Upper lobe of right lung (tissue), 1 donor: ENCODE measurements at regions not wholly inside any gene's neighbourhood (a gene's known extent, or its start where the extent isn't known, plus 50 kb on each side); places are given as distances from the start of the nearest gene placed in this dataset.
A peak's percentile ranks its signal among the peaks of the same experiment; 100 is the strongest.

Experiments
- ATAC-seq: fragments of 200-7000 bp; cut with Tn5 transposase; one replicate; pipeline ENCODE4 v1.9.1; 2020; ENCODE audit warnings: mild to moderate bottlenecking, moderate library complexity
- DNase-seq: peaks from one replicate; pipeline ENCODE4 v3.0.0-alpha.2; 2020
- H3K27ac ChIP-seq: fragments of 200-600 bp; one replicate; pipeline ENCODE4 v1.8.0; 2022
- H3K27me3 ChIP-seq: fragments of 200-600 bp; one replicate; pipeline ENCODE4 v1.8.0; 2022; ENCODE audit warnings: mild to moderate bottlenecking
- H3K36me3 ChIP-seq: fragments of 200-600 bp; one replicate; pipeline ENCODE4 v1.8.0; 2022
- H3K4me1 ChIP-seq: fragments of 200-600 bp; one replicate; pipeline ENCODE4 v1.8.0; 2022
- H3K4me3 ChIP-seq: fragments of 200-600 bp; one replicate; pipeline ENCODE4 v1.8.0; 2022; ENCODE audit warnings: mild to moderate bottlenecking
- H3K9me3 ChIP-seq: fragments of 200-600 bp; one replicate; pipeline ENCODE4 v1.8.0; 2022
- CTCF ChIP-seq: fragments of 200-600 bp; IDR thresholded peaks from one replicate; pipeline ENCODE4 v1.8.0; 2022; ENCODE audit warnings: antibody characterized with exemption
- intact Hi-C: fragments of 100-400 bp; cut with DNase I; formaldehyde crosslinking; loops from one replicate; pipeline ENCODE4 v1.11.0; 2022
- donor health status: DM: no; HTN: yes; CAD: no; lungs with severe emphysema.

- DNase-seq (no peak), ATAC-seq (no peak)
- Histone ChIP-seq H3K4me1 (no peaks in the 10 kb centered on the region), H3K4me3 (no peak overlapping the region), H3K9me3 (no peaks in the 10 kb centered on the region), H3K36me3 (no peaks in the 10 kb centered on the region), H3K27me3 (no peaks in the 10 kb centered on the region), H3K27ac (no peak overlapping the region)
- intact Hi-C loops = no loop called here
- no peak for TF ChIP-seq CTCF
These were observed 837.9 kb upstream of the RBFOX1 start for GRCh38 chr16:6494716-6495115.

- H3K9me3 ChIP-seq = no peaks in the 10 kb centered on the region
- H3K4me1 ChIP-seq = no peaks in the 10 kb centered on the region
- H3K4me3 ChIP-seq = no peak overlapping the region
- H3K27me3 ChIP-seq = no peaks in the 10 kb centered on the region
- no peak overlapping the region for H3K27ac ChIP-seq
- no peak for DNase-seq
- intact Hi-C loops = no loop called here
- ATAC-seq = no peak
- no peak for TF ChIP-seq CTCF
- H3K36me3 ChIP-seq = no peaks in the 10 kb centered on the region
These were observed 839.1 kb upstream of the RBFOX1 start for GRCh38 chr16:6493555-6493954.

- no peak for TF ChIP-seq CTCF
- Histone ChIP-seq H3K27me3 (no peaks in the 10 kb centered on the region), H3K9me3 (no peaks in the 10 kb centered on the region), H3K27ac (no peak overlapping the region), H3K36me3 (no peaks in the 10 kb centered on the region), H3K4me1 (no peaks in the 10 kb centered on the region), H3K4me3 (no peak overlapping the region)
- DNase-seq = no peak
- intact Hi-C loops = no loop called here
- no peak for ATAC-seq
These were observed 839.9 kb upstream of the RBFOX1 start for GRCh38 chr16:6492742-6493141.

- Histone ChIP-seq H3K27me3 (peaks cover 34% of the 10 kb centered on the region), H3K9me3 (no peaks in the 10 kb centered on the region), H3K27ac (no peak overlapping the region), H3K4me1 (no peaks in the 10 kb centered on the region), H3K4me3 (no peak overlapping the region), H3K36me3 (no peaks in the 10 kb centered on the region)
- no peak for DNase-seq
- intact Hi-C loops = no loop called here
- no peak for ATAC-seq
- TF ChIP-seq CTCF = no peak
These were observed 847.7 kb upstream of the RBFOX1 start for GRCh38 chr16:6484935-6485334.

- Histone ChIP-seq H3K4me3 (no peak overlapping the region), H3K9me3 (no peaks in the 10 kb centered on the region), H3K36me3 (no peaks in the 10 kb centered on the region), H3K27ac (no peak overlapping the region), H3K27me3 (peaks cover 34% of the 10 kb centered on the region), H3K4me1 (no peaks in the 10 kb centered on the region)
- DNase-seq = no peak
- TF ChIP-seq CTCF = no peak
- no peak for ATAC-seq
- intact Hi-C loops = no loop called here
These were observed 848.6 kb upstream of the RBFOX1 start for GRCh38 chr16:6484081-6484480.

GRCh38 chr16:6483469-6484033, 849.1 kb upstream of the RBFOX1 start:
- Histone ChIP-seq H3K4me1 (no peaks in the 10 kb centered on the region), H3K9me3 (no peaks in the 10 kb centered on the region), H3K27ac (no peak overlapping the region), H3K4me3 (no peak overlapping the region), H3K36me3 (no peaks in the 10 kb centered on the region), H3K27me3 (peaks cover 34% of the 10 kb centered on the region)
- TF ChIP-seq CTCF = no peak
- intact Hi-C loops = no loop called here
- DNase-seq = no peak
- peak; percentile 29 for ATAC-seq
